PC-3 (cell line): ENCODE measurements at regions not wholly inside any gene's neighbourhood (a gene's known extent, or its start where the extent isn't known, plus 50 kb on each side); places are given as distances from the start of the nearest gene placed in this dataset.
A peak's percentile ranks its signal among the peaks of the same experiment; 100 is the strongest.

Source experiments
- ATAC-seq: fragments of 200-7000 bp; cut with Tn5 transposase; 2 replicates; pipeline ENCODE4 v1.9.1; 2020; ENCODE audit warnings: mild to moderate bottlenecking, moderate library complexity
- BruUV-seq: library from RNA; stranded (reverse); fragments of 400-500 nt; replicated peaks from 2 replicates; lab custom pipeline; 2021; lab: Mats Ljungman, UMichigan
- CTCF ChIA-PET: fragments of 300-600 bp; sonication (Branson Sonifier 250); formaldehyde crosslinking; loops from one replicate; lab custom pipeline; 2022; ENCODE audit warnings: antibody characterized with exemption; lab: Charles Lee
- POLR2A ChIA-PET: fragments of 300-600 bp; sonication (Branson Sonifier 250); formaldehyde crosslinking; loops from one replicate; lab custom pipeline; 2022; ENCODE audit warnings: antibody characterized with exemption; ENCODE audit not compliant: unreplicated experiment; lab: Charles Lee
- DNase-seq: peaks from one replicate; pipeline ENCODE4 v3.0.0-alpha.2; 2015
- H2AFZ ChIP-seq: fragments of 300-600 bp; sonication (generic); 2 replicates; pipeline ENCODE4 v1.6.0; 2016; ENCODE audit warnings: antibody characterized with exemption, low read length
- H3F3A ChIP-seq: fragments of 300-600 bp; sonication (generic); one replicate; pipeline ENCODE4 v1.6.0; 2017; ENCODE audit warnings: antibody characterized with exemption, low read length, control low read depth, mild to moderate bottlenecking; ENCODE audit not compliant: unreplicated experiment
- H3K27ac ChIP-seq: fragments of 300-600 bp; sonication (generic); 2 replicates; pipeline ENCODE4 v1.5.1; 2016; ENCODE audit warnings: mild to moderate bottlenecking, low read length
- H3K27me3 ChIP-seq: fragments of 300-600 bp; sonication (generic); 2 replicates; pipeline ENCODE4 v1.6.1; 2016; ENCODE audit warnings: low read length, mixed read lengths
- H3K36me3 ChIP-seq: fragments of 300-600 bp; sonication (generic); 2 replicates; pipeline ENCODE4 v1.6.1; 2016; ENCODE audit warnings: low read depth, mixed run types, low read length, mixed read lengths
- H3K4me1 ChIP-seq: fragments of 300-600 bp; sonication (generic); 2 replicates; pipeline ENCODE4 v1.5.1; 2016; ENCODE audit warnings: low read length; ENCODE audit not compliant: insufficient read depth
- H3K4me2 ChIP-seq: fragments of 300-600 bp; sonication (generic); 2 replicates; pipeline ENCODE4 v1.6.0; 2016; ENCODE audit warnings: low read length
- H3K4me3 ChIP-seq: fragments of 300-600 bp; sonication (generic); 2 replicates; pipeline ENCODE4 v1.5.1; 2016; ENCODE audit warnings: mild to moderate bottlenecking, low read length, mixed read lengths
- H3K79me2 ChIP-seq: fragments of 300-600 bp; sonication (generic); 2 replicates; pipeline ENCODE4 v1.6.1; 2017; ENCODE audit warnings: low read length, mixed read lengths
- H3K9ac ChIP-seq: fragments of 300-600 bp; sonication (generic); 2 replicates; pipeline ENCODE4 v1.6.0; 2016; ENCODE audit warnings: mild to moderate bottlenecking, low read length
- H3K9me2 ChIP-seq: fragments of 300-600 bp; sonication (generic); replicated peaks from 2 replicates; pipeline ENCODE4 v1.6.1; 2016; ENCODE audit warnings: mixed run types, low read length, mixed read lengths
- H3K9me3 ChIP-seq: fragments of 300-600 bp; sonication (generic); 2 replicates; pipeline ENCODE4 v1.6.1; 2016; ENCODE audit warnings: low read length, mixed read lengths
- H4K20me1 ChIP-seq: fragments of 300-600 bp; sonication (generic); 2 replicates; pipeline ENCODE4 v1.6.1; 2016; ENCODE audit warnings: low read length, mixed read lengths
- EZH2 ChIP-seq: fragments of 300-600 bp; sonication (generic); IDR thresholded peaks from one replicate; pipeline ENCODE4 v1.6.1; 2017; ENCODE audit warnings: antibody characterized with exemption, mild to moderate bottlenecking, low read length; ENCODE audit not compliant: unreplicated experiment
- EZH2phosphoT487 ChIP-seq: fragments of 300-600 bp; sonication (generic); IDR thresholded peaks from 2 replicates; pipeline ENCODE4 v1.6.1; 2018; ENCODE audit warnings: mild to moderate bottlenecking, antibody characterized with exemption, low read length, borderline replicate concordance
- intact Hi-C: fragments of 100-400 bp; cut with micrococcal nuclease; formaldehyde crosslinking; loops from 2 replicates; pipeline ENCODE4 v1.9.0; 2023
- TF ChIP-seq, protein P1 (sequence below): fragments of 300-600 bp; sonication (generic); conservative IDR thresholded peaks from 2 replicates; pipeline ENCODE4 v1.5.1; 2017; ENCODE audit warnings: antibody characterized with exemption, low read depth, mild to moderate bottlenecking, low read length

GRCh38 chr5:165508286-165508685, 2002.9 kb downstream of the MAT2B start:
- Histone ChIP-seq H3K4me2 (no peak overlapping the region), H3K4me3 (no peak overlapping the region), H3K79me2 (no peaks in the 10 kb centered on the region), H2AFZ (no peak overlapping the region), H3K9me3 (no peaks in the 10 kb centered on the region), H4K20me1 (no peaks in the 10 kb centered on the region), H3K9me2 (no peaks in the 10 kb centered on the region), H3K36me3 (no peaks in the 10 kb centered on the region), H3K4me1 (no peaks in the 10 kb centered on the region), H3K9ac (no peak overlapping the region), H3F3A (no peaks in the 10 kb centered on the region), H3K27me3 (no peaks in the 10 kb centered on the region), H3K27ac (no peak overlapping the region)
- intact Hi-C loops: no loop called here
- DNase-seq (no peak), ATAC-seq (no peak)
- POLR2A ChIA-PET: no interaction called here
- CTCF ChIA-PET: no interaction called here
- no TSS peak for BruUV-seq
- TF ChIP-seq, protein P1, sequence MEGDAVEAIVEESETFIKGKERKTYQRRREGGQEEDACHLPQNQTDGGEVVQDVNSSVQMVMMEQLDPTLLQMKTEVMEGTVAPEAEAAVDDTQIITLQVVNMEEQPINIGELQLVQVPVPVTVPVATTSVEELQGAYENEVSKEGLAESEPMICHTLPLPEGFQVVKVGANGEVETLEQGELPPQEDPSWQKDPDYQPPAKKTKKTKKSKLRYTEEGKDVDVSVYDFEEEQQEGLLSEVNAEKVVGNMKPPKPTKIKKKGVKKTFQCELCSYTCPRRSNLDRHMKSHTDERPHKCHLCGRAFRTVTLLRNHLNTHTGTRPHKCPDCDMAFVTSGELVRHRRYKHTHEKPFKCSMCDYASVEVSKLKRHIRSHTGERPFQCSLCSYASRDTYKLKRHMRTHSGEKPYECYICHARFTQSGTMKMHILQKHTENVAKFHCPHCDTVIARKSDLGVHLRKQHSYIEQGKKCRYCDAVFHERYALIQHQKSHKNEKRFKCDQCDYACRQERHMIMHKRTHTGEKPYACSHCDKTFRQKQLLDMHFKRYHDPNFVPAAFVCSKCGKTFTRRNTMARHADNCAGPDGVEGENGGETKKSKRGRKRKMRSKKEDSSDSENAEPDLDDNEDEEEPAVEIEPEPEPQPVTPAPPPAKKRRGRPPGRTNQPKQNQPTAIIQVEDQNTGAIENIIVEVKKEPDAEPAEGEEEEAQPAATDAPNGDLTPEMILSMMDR: no peak
- TF ChIP-seq EZH2phosphoT487: no peak

DNA sequence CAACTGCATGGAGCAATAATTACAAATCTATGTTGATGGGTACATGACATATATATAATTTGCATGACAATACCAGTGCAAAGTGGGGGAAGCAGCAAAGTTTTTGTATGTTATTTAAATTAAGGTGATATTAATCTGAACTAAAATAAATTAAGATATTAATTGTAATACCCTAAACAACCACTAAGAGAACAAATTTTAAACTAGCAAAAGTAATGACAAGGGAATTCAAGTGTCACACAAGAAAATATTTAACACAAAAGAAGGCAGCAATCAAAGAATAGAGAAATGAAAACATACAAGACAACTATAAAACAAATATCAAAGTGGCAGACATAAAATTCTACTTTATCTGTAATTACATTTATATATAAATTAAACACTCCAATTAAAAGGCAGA, 2003.4 kb downstream of the MAT2B start:
- CTCF ChIA-PET: no interaction called here
- TF ChIP-seq, protein P1: no peak
- no peak for TF ChIP-seq EZH2phosphoT487
- no peak for TF ChIP-seq EZH2
- Histone ChIP-seq H4K20me1 (no peaks in the 10 kb centered on the region), H3K27ac (no peak overlapping the region), H2AFZ (no peak overlapping the region), H3K27me3 (no peaks in the 10 kb centered on the region), H3K4me1 (no peaks in the 10 kb centered on the region), H3F3A (no peaks in the 10 kb centered on the region), H3K4me2 (no peak overlapping the region), H3K4me3 (no peak overlapping the region), H3K9ac (no peak overlapping the region), H3K9me2 (no peaks in the 10 kb centered on the region), H3K36me3 (no peaks in the 10 kb centered on the region), H3K9me3 (no peaks in the 10 kb centered on the region), H3K79me2 (no peaks in the 10 kb centered on the region)
- ATAC-seq (no peak), DNase-seq (no peak)
- no TSS peak for BruUV-seq
- intact Hi-C loops: no loop called here
- POLR2A ChIA-PET: no interaction called here

DNA sequence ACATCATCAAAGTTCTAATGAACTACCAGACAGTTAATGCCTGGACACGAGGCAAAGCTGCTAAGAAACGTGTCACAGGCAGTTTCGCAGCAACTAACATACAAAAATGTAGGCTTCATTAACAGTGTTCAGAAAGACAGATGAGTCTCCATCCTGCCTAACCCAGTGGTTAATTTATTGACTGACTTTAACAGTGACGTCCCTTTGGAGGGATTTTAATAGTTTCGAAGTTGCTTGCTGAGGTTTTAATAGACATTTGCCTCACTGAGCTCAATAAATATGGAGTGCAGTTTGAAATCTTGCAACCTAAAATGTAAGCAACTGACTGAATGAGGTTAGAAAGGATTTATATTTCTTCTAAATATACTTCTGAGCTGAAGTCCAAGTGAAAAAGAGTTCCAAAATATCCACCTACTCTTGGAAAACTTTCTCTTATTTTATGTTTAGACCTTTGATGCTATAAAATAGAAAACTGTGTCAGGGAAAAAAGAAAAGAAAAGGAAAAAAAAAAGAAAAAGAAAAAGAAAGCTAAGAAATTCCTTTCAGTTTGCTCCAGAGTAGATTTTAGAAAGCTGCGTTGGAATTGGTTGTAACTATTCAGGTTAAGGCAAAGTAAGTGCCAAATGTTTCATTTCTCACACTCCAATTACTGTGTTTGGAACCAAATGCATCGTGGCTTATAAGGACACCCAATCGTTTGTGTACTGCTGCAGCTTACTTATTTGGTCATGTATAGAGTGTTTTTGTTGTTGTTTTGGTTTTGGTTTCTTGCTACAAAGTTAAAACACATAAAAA, 2016.6 kb downstream of the MAT2B start:
- no peak overlapping the region for H3K27ac ChIP-seq
- intact Hi-C loops: no loop called here

More for the DNA sequence above, 2016.6 kb downstream of the MAT2B start:
- Histone ChIP-seq H3K9ac (no peak overlapping the region), H3K36me3 (no peaks in the 10 kb centered on the region), H3F3A (no peaks in the 10 kb centered on the region), H3K4me1 (no peaks in the 10 kb centered on the region), H3K4me2 (no peak overlapping the region), H2AFZ (0 out of 2 replicates have a peak overlapping the region, but pooled peaks have one; percentile 34), H3K9me2 (no peaks in the 10 kb centered on the region), H4K20me1 (no peaks in the 10 kb centered on the region), H3K4me3 (no peak overlapping the region), H3K79me2 (no peaks in the 10 kb centered on the region), H3K9me3 (no peaks in the 10 kb centered on the region), H3K27me3 (no peaks in the 10 kb centered on the region)
- DNase-seq (no peak), ATAC-seq (no peak)
- TF ChIP-seq, protein P1: no peak
- TF ChIP-seq EZH2 (no peak), EZH2phosphoT487 (no peak)
- no TSS peak for BruUV-seq
- ChIA-PET CTCF (no interaction called here), POLR2A (no interaction called here)
